Fibroblast of gingiva (primary cell): ENCODE measurements at regions not wholly inside any gene's neighbourhood (a gene's known extent, or its start where the extent isn't known, plus 50 kb on each side); places are given as distances from the start of the nearest gene placed in this dataset.

Source experiments
- DNase-seq: peaks from one replicate; pipeline ENCODE4 v3.0.0-alpha.2; 2011; ENCODE audit warnings: low read depth

- DNase-seq = no peak
Observed at GRCh38 chr6:48057601-48058000, 53.4 kb downstream of the PTCHD4 start.

GRCh38 chr6:48048451-48049146, 62.4 kb downstream of the PTCHD4 start:
- DNase-seq = no peak

- no peak for DNase-seq
Observed at GRCh38 chr6:48041894-48042293, 69.1 kb downstream of the PTCHD4 start.

- DNase-seq = no peak
Observed at GRCh38 chr6:48037946-48038345, 73.1 kb downstream of the PTCHD4 start.

- peak; percentile 3 for DNase-seq
Observed at GRCh38 chr6:48036316-48036715, 74.7 kb downstream of the PTCHD4 start.

- DNase-seq = peak; percentile 68
Observed at GRCh38 chr6:48032151-48032550, 78.8 kb downstream of the PTCHD4 start.

GRCh38 chr6:48031711-48032110, 79.3 kb downstream of the PTCHD4 start:
- DNase-seq = no peak

- no peak for DNase-seq
Observed at GRCh38 chr6:48027704-48028435, 83.1 kb downstream of the PTCHD4 start.

GRCh38 chr6:48024956-48025355, 86.0 kb downstream of the PTCHD4 start:
- DNase-seq = no peak

GRCh38 chr6:48021904-48022303, 89.1 kb downstream of the PTCHD4 start:
- no peak for DNase-seq

GRCh38 chr6:48016020-48016755, 94.8 kb downstream of the PTCHD4 start:
- no peak for DNase-seq

GRCh38 chr6:47992809-47993208, 118.2 kb downstream of the PTCHD4 start:
- no peak for DNase-seq

- no peak for DNase-seq
Observed at GRCh38 chr6:47983491-47983890, 127.5 kb downstream of the PTCHD4 start.

GRCh38 chr6:47977314-47977713, 133.7 kb downstream of the PTCHD4 start:
- DNase-seq = no peak

GRCh38 chr6:47974106-47974505, 136.9 kb downstream of the PTCHD4 start:
- DNase-seq = no peak

- no peak for DNase-seq
Observed at GRCh38 chr6:47970826-47971225, 140.2 kb downstream of the PTCHD4 start.

GRCh38 chr6:47967843-47968242, 143.2 kb downstream of the PTCHD4 start:
- no peak for DNase-seq

GRCh38 chr6:47964969-47965368, 146.0 kb downstream of the PTCHD4 start:
- DNase-seq = no peak

- DNase-seq = no peak
Observed at GRCh38 chr6:47952640-47953039, 158.4 kb downstream of the PTCHD4 start.

GRCh38 chr6:47944846-47945245, 163.0 kb downstream of the OPN5 start:
- DNase-seq = no peak

GRCh38 chr6:47938405-47938804, 156.6 kb downstream of the OPN5 start:
- DNase-seq = no peak

GRCh38 chr6:47936820-47937219, 155.0 kb downstream of the OPN5 start:
- no peak for DNase-seq

- no peak for DNase-seq
Observed at GRCh38 chr6:47934023-47934422, 152.2 kb downstream of the OPN5 start.
